HCT116 (cell line): ENCODE measurements at regions not wholly inside any gene's neighbourhood (a gene's known extent, or its start where the extent isn't known, plus 50 kb on each side); places are given as distances from the start of the nearest gene placed in this dataset.

Experiments
- ATAC-seq: fragments of 200-7000 bp; cut with Tn5 transposase; 2 replicates; pipeline ENCODE4 v1.9.1; 2020; ENCODE audit warnings: mild to moderate bottlenecking, moderate library complexity
- BruUV-seq: library from RNA; stranded (reverse); fragments of 400-500 nt; replicated peaks from 2 replicates; lab custom pipeline; 2021; lab: Mats Ljungman, UMichigan
- CTCF ChIA-PET: fragments of 300-600 bp; sonication (Branson Sonifier 250); formaldehyde crosslinking; loops from one replicate; lab custom pipeline; 2021; ENCODE audit warnings: antibody characterized with exemption; lab: Charles Lee
- POLR2A ChIA-PET: fragments of 300-600, 350-600 bp; sonication (Branson Sonifier 250); formaldehyde crosslinking; loops from one replicate; lab custom pipeline; 2021; ENCODE audit warnings: antibody characterized with exemption; lab: Charles Lee
- RAD21 ChIA-PET, 2 experiments: fragments of 300-600 bp; sonication (Branson Sonifier 250); formaldehyde crosslinking; loops; one replicate each; lab custom pipeline; 2023; ENCODE audit warnings: low total read pairs in 2 of 2; ENCODE audit not compliant: uncharacterized antibody in 2 of 2, unreplicated experiment in 2 of 2, low non-redundant PET in 1 of 2; lab: Charles Lee
- DNase-seq: peaks from one replicate; pipeline ENCODE4 v3.0.0-alpha.2; 2010; ENCODE audit warnings: low read depth, low spot score
- H2AFZ ChIP-seq: fragments of 200-600 bp; shearing (Covaris generic), sonication (generic); 2 replicates; pipeline ENCODE4 v1.6.1; 2017; ENCODE audit warnings: low read depth, mixed run types, mixed read lengths, antibody characterized with exemption, low read length; ENCODE audit not compliant: poor library complexity, severe bottlenecking
- H3K27ac ChIP-seq: 2 replicates; pipeline ENCODE4 v1.5.1; 2012; ENCODE audit warnings: low read depth, low read length
- H3K27me3 ChIP-seq: fragments of 200-600 bp; sonication (generic); 2 replicates; pipeline ENCODE4 v1.6.1; 2016; ENCODE audit warnings: mixed run types, low read length, mixed read lengths; ENCODE audit not compliant: insufficient read depth
- H3K36me3 ChIP-seq, 2 experiments: fragments of 200-500 bp in 1 of 2; fragments of 200-600 bp in 1 of 2; sonication (Bioruptor generic) in 1 of 2; sonication (generic) in 1 of 2; 2 replicates each; pipeline versions ENCODE4 v1.5.1 to v1.6.1; 2014 to 2016; ENCODE audit warnings: low read length in 2 of 2, inconsistent platforms in 1 of 2, mixed read lengths in 1 of 2, mixed run types in 1 of 2; ENCODE audit not compliant: insufficient read depth in 2 of 2, control insufficient read depth in 1 of 2
- H3K4me1 ChIP-seq, 2 experiments: fragments of 200-600 bp in 1 of 2; sonication (generic) in 1 of 2; 2 replicates each; pipeline versions ENCODE4 v1.5.1 to v1.6.1; 2012 to 2017; ENCODE audit warnings: low read length in 2 of 2, inconsistent platforms in 1 of 2, mild to moderate bottlenecking in 1 of 2, mixed read lengths in 1 of 2, mixed run types in 1 of 2, moderate library complexity in 1 of 2; ENCODE audit not compliant: insufficient read depth in 2 of 2, control insufficient read depth in 1 of 2
- H3K4me2 ChIP-seq: fragments of 200-600 bp; sonication (generic); 2 replicates; pipeline ENCODE4 v1.6.1; 2017; ENCODE audit warnings: mixed run types, low read length, mixed read lengths
- H3K4me3 ChIP-seq, 2 experiments: fragments of 200-600 bp in 1 of 2; sonication (generic) in 1 of 2; replicated peaks in 1 of 2; 2 replicates each; pipeline ENCODE4 v1.5.1; 2011 to 2016; ENCODE audit warnings: low read length in 2 of 2, control low read depth in 1 of 2, low read depth in 1 of 2, mild to moderate bottlenecking in 1 of 2, mixed read lengths in 1 of 2, mixed run types in 1 of 2
- H3K79me2 ChIP-seq: fragments of 200-600 bp; sonication (generic); 2 replicates; pipeline ENCODE4 v1.6.1; 2017; ENCODE audit warnings: mild to moderate bottlenecking, mixed run types, low read length, moderate library complexity, mixed read lengths; ENCODE audit not compliant: insufficient read depth
- H3K9ac ChIP-seq: fragments of 200-600 bp; sonication (generic); 2 replicates; pipeline ENCODE4 v1.6.1; 2016; ENCODE audit warnings: low read length, mixed read lengths
- H3K9me2 ChIP-seq: fragments of 200-600 bp; sonication (generic), shearing (Covaris generic); 2 replicates; pipeline ENCODE4 v1.6.1; 2017; ENCODE audit warnings: mixed run types, mild to moderate bottlenecking, moderate library complexity; ENCODE audit not compliant: insufficient read depth
- H3K9me3 ChIP-seq, 2 experiments: fragments of 200-500 bp in 1 of 2; fragments of 200-600 bp in 1 of 2; sonication (Bioruptor generic) in 1 of 2; sonication (generic) in 1 of 2; 2 replicates each; pipeline ENCODE4 v1.6.1; 2014 to 2017; ENCODE audit warnings: low read length in 2 of 2, mixed read lengths in 2 of 2, inconsistent platforms in 1 of 2, low read depth in 1 of 2, mild to moderate bottlenecking in 1 of 2, mixed run types in 1 of 2, moderate library complexity in 1 of 2; ENCODE audit not compliant: control insufficient read depth in 1 of 2, insufficient read depth in 1 of 2
- H4K20me1 ChIP-seq: fragments of 200-600 bp; sonication (generic), shearing (Covaris generic); 2 replicates; pipeline ENCODE4 v1.6.1; 2017; ENCODE audit warnings: mixed run types, mild to moderate bottlenecking, moderate library complexity; ENCODE audit not compliant: insufficient read depth
- ATF3 ChIP-seq: IDR thresholded peaks from 2 replicates; pipeline ENCODE4 v1.6.1; 2012
- CBX3 ChIP-seq: IDR thresholded peaks from 2 replicates; pipeline ENCODE4 v1.6.1; 2012; ENCODE audit warnings: low read depth
- CEBPB ChIP-seq: IDR thresholded peaks from 2 replicates; pipeline ENCODE4 v1.6.1; 2012; ENCODE audit warnings: low read depth
- CTCF ChIP-seq, 3 experiments: fragments of 200-600 bp in 1 of 3; sonication (generic) in 1 of 3; IDR thresholded peaks in 2 of 3; conservative IDR thresholded peaks in 1 of 3; 2 replicates each; pipeline ENCODE4 v1.5.1; 2012 to 2017; ENCODE audit warnings: low read depth in 2 of 3, low read length in 2 of 3, antibody characterized with exemption in 1 of 3, borderline replicate concordance in 1 of 3, control low read depth in 1 of 3, mild to moderate bottlenecking in 1 of 3, mixed read lengths in 1 of 3, mixed run types in 1 of 3, moderate library complexity in 1 of 3; ENCODE audit not compliant: insufficient read depth in 1 of 3
- ELF1 ChIP-seq: IDR thresholded peaks from 2 replicates; pipeline ENCODE4 v1.6.1; 2012; ENCODE audit warnings: low read depth, borderline replicate concordance
- EZH2 ChIP-seq: fragments of 200-600 bp; sonication (generic); IDR thresholded peaks from 2 replicates; pipeline ENCODE4 v1.6.1; 2017; ENCODE audit warnings: antibody characterized with exemption, mixed run types
- FOSL1 ChIP-seq: IDR thresholded peaks from 2 replicates; pipeline ENCODE4 v1.6.1; 2012; ENCODE audit warnings: low read depth
- MAX ChIP-seq: IDR thresholded peaks from 2 replicates; pipeline ENCODE4 v1.6.1; 2012
- POLR2A ChIP-seq: IDR thresholded peaks from 2 replicates; pipeline ENCODE4 v1.7.0; 2011; ENCODE audit warnings: borderline replicate concordance; ENCODE audit not compliant: insufficient read depth, insufficient read length; ENCODE audit errors: extremely low read depth
- POLR2AphosphoS5 ChIP-seq: IDR thresholded peaks from 2 replicates; pipeline ENCODE4 v1.6.1; 2011; ENCODE audit warnings: mild to moderate bottlenecking, low read depth, low read length, moderate library complexity
- RAD21 ChIP-seq: IDR thresholded peaks from 2 replicates; pipeline ENCODE4 v1.6.1; 2012; ENCODE audit warnings: low read depth, mild to moderate bottlenecking
- REST ChIP-seq: IDR thresholded peaks from 2 replicates; pipeline ENCODE4 v1.6.1; 2012; ENCODE audit warnings: low read depth
- SIN3A ChIP-seq: IDR thresholded peaks from 2 replicates; pipeline ENCODE4 v1.6.1; 2012; ENCODE audit warnings: low read depth
- SP1 ChIP-seq: IDR thresholded peaks from 2 replicates; pipeline ENCODE4 v1.6.1; 2012; ENCODE audit warnings: low read depth
- TCF7L2 ChIP-seq: IDR thresholded peaks from 2 replicates; pipeline ENCODE4 v1.7.0; 2011; ENCODE audit warnings: borderline replicate concordance, inconsistent platforms; ENCODE audit not compliant: insufficient read depth, insufficient read length; ENCODE audit errors: extremely low read depth
- ZBTB33 ChIP-seq: IDR thresholded peaks from 2 replicates; pipeline ENCODE4 v1.6.1; 2011; ENCODE audit warnings: mild to moderate bottlenecking, low read length, moderate library complexity; ENCODE audit not compliant: insufficient replicate concordance; ENCODE audit errors: extremely low read depth
- ZFX ChIP-seq: fragments of 450-650 bp; IDR thresholded peaks from 2 replicates; pipeline ENCODE4 v1.6.1; 2017
- ZNF274 ChIP-seq: fragments of 200-500 bp; sonication (Bioruptor generic); IDR thresholded peaks from 2 replicates; pipeline ENCODE4 v1.6.1; 2014; ENCODE audit warnings: mild to moderate bottlenecking, low read depth, low read length, inconsistent platforms
- intact Hi-C: fragments of 100-400 bp; cut with micrococcal nuclease; formaldehyde crosslinking; loops from 2 replicates; pipeline ENCODE4 v1.10.0; 2022

- Histone ChIP-seq H3K9me2 (no peaks in the 10 kb centered on the region), H3K4me2 (no peak overlapping the region), H3K36me3 (no peaks in the 10 kb centered on the region), H3K9ac (no peak overlapping the region), H4K20me1 (no peaks in the 10 kb centered on the region), H3K79me2 (no peaks in the 10 kb centered on the region), H3K4me1 (no peaks in the 10 kb centered on the region), H3K4me3 (no peak overlapping the region), H3K27ac (no peak overlapping the region), H2AFZ (no peak overlapping the region), H3K9me3 (no peaks in the 10 kb centered on the region), H3K27me3 (peaks cover 13% of the 10 kb centered on the region)
- no TSS peak for BruUV-seq
- intact Hi-C loops = no loop called here
- DNase-seq (no peak), ATAC-seq (no peak)
- TF ChIP-seq REST = no peak
- no peak for TF ChIP-seq SIN3A
- TF ChIP-seq FOSL1 = no peak
- TF ChIP-seq ATF3 = no peak
- TF ChIP-seq POLR2AphosphoS5 = no peak
- no peak for TF ChIP-seq ELF1
- no peak for TF ChIP-seq EZH2
- TF ChIP-seq ZNF274 = no peak
- TF ChIP-seq ZFX = no peak
- no peak for TF ChIP-seq MAX
- no peak for TF ChIP-seq POLR2A
- no peak for TF ChIP-seq SP1
- no peak for TF ChIP-seq CBX3
- TF ChIP-seq CEBPB = no peak
- no peak for TF ChIP-seq RAD21
- no peak for TF ChIP-seq CTCF (IDR thresholded peaks at IDR 0.05 in 2 of 3, conservative IDR thresholded peaks at IDR 0.05 in 1 of 3; ENCODE audit: borderline replicate concordance in 1 of 3, insufficient read depth in 1 of 3, low read depth in 2 of 3, low read length in 2 of 3)
- no peak for TF ChIP-seq ZBTB33
- no peak for TF ChIP-seq TCF7L2
- ChIA-PET POLR2A (no interaction called here), RAD21 (no interaction called here), CTCF (interaction anchor here (1.4 kb wide), 1 partner anchor 17 kb away, joined by 3 read pairs; no protein-coding TSS in a partner anchor)
These were observed 99.7 kb upstream of the MTNR1B start for GRCh38 chr11:92869716-92870115.
